ENCODE measurements at regions not wholly inside any gene's neighbourhood (a gene's known extent, or its start where the extent isn't known, plus 50 kb on each side); places are given as distances from the start of the nearest gene placed in this dataset.

DNA sequence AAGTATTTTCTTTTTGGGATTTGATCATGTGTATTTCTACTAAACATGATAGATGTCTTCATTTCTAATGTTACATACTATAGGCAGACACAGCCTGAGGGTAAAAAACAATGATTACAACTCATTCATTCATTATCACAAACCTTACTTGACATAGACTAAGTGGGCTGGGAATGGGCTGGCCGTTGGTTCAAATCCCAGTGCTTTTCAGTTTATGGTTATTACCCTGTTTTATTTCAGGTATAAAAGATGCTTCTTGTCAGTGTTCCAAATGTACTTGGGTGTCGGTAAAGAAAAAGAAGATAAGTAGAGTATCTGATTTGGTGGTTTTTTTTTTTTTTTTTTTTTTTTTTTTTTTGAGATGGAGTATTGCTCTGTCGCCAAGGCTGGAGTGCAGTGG, 149.7 kb upstream of the ZFHX3 start:
- dilution Hi-C loops (cut with HindIII; ENCODE audit: low sequenced_read_pairs, unreplicated experiment), result no loop called here
- no peaks in the 10 kb centered on the region for H3K9me1 ChIP-seq (ENCODE audit: insufficient read depth, low read length)
- H2AFZ ChIP-seq (replicated peaks; ENCODE audit: low read length, poor library complexity), result no peak overlapping the region
- ATAC-seq (ENCODE audit: low read depth) (no peak), DNase-seq (no peak)
- no peak overlapping the region for H2BK120ac ChIP-seq (ENCODE audit: low read depth, low read length)
- no peak overlapping the region for H3K23ac ChIP-seq (ENCODE audit: low read depth, low read length)
- peaks cover 5% of the 10 kb centered on the region for H3K27me3 ChIP-seq (ENCODE audit: control insufficient read depth, insufficient read depth, low read length)
- no peak overlapping the region for H3K4me2 ChIP-seq (ENCODE audit: low read depth, low read length)
- H2BK5ac ChIP-seq (ENCODE audit: low read depth, low read length, poor library complexity, severe bottlenecking), result no peak overlapping the region
- no peak overlapping the region for H2BK20ac ChIP-seq (ENCODE audit: low read depth, low read length)
- H3K4me3 ChIP-seq (ENCODE audit: insufficient read depth, low read depth, low read length), result no peak overlapping the region
- no peak overlapping the region for H3K14ac ChIP-seq (replicated peaks; ENCODE audit: low read depth, low read length)
- no peaks in the 10 kb centered on the region for H3K9me3 ChIP-seq (ENCODE audit: control insufficient read depth, insufficient read depth, low read length)
- CTCF ChIA-PET, result interaction anchor here (0.7 to 2.0 kb wide), 2 partner anchors 16 to 21 kb away, joined by 3 to 9 read pairs; no protein-coding TSS in a partner anchor
- no peak overlapping the region for H4K5ac ChIP-seq (ENCODE audit: low read depth, low read length)
- H3K18ac ChIP-seq (ENCODE audit: low read depth, low read length), result no peak overlapping the region
- intact Hi-C loops (cut with micrococcal nuclease), result no loop called here
- WGBS, 2 experiments (ENCODE audit: extremely low coverage in 2 of 2, insufficient read length in 1 of 2), result no CpG with 5 or more reads among the region's 3 CpGs
- H3K79me1 ChIP-seq (ENCODE audit: low read depth in 1 of 2, low read length in 2 of 2), result no peaks in the 10 kb centered on the region
- H3K56ac ChIP-seq (ENCODE audit: extremely low read depth, insufficient read depth, low read length), result no peak overlapping the region
- no peak overlapping the region for H4K8ac ChIP-seq (ENCODE audit: low read depth in 2 of 2, low read length in 2 of 2)
- H4K20me1 ChIP-seq (ENCODE audit: insufficient read depth, low read length), result no peaks in the 10 kb centered on the region
- no peak overlapping the region for H2AK5ac ChIP-seq (ENCODE audit: low read depth, low read length)
- BruUV-seq (replicated peaks), result no TSS peak
- no peak overlapping the region for H3K27ac ChIP-seq (ENCODE audit: insufficient read depth, low read length)
- POLR2A ChIA-PET (ENCODE audit: unreplicated experiment), result interaction anchor here (0.6 kb wide), 1 partner anchor 135 kb away, joined by 14 read pairs; no protein-coding TSS in a partner anchor
- H2BK15ac ChIP-seq (ENCODE audit: low read depth, low read length), result no peak overlapping the region
- no peaks in the 10 kb centered on the region for H3K36me3 ChIP-seq (ENCODE audit: control insufficient read depth, insufficient read depth, low read length)
- H2AK9ac ChIP-seq (replicated peaks; ENCODE audit: low read depth, low read length, poor library complexity), result no peak overlapping the region
- H3K9ac ChIP-seq (ENCODE audit: low read depth, low read length), result no peak overlapping the region
- no peaks in the 10 kb centered on the region for H3K4me1 ChIP-seq (ENCODE audit: control insufficient read depth, insufficient read depth, low read length)
- H3K4ac ChIP-seq (ENCODE audit: low read depth, low read length), result no peak overlapping the region
- TF ChIP-seq SMC3 (IDR thresholded peaks at IDR 0.05; ENCODE audit: low read depth, low read length) (no peak), ELK1 (IDR thresholded peaks at IDR 0.05; ENCODE audit: borderline replicate concordance, low read depth, low read length) (no peak), POLR2A (IDR thresholded peaks at IDR 0.05; ENCODE audit: low read depth, low read length) (no peak), RCOR1 (IDR thresholded peaks at IDR 0.05; ENCODE audit: insufficient replicate concordance, low read length) (no peak), FOS (IDR thresholded peaks at IDR 0.05; ENCODE audit: low read depth, low read length) (no peak), CTCF (conservative IDR thresholded peaks at IDR 0.05; ENCODE audit: low read depth, low read length) (no peak), MAZ (IDR thresholded peaks at IDR 0.05; ENCODE audit: borderline replicate concordance, low read depth, low read length) (no peak), NFE2L2 (IDR thresholded peaks at IDR 0.05; ENCODE audit: low read depth, low read length) (no peak), RAD21 (IDR thresholded peaks at IDR 0.05; ENCODE audit: low read length) (no peak), USF2 (IDR thresholded peaks at IDR 0.05; ENCODE audit: low read depth, low read length) (no peak), MXI1 (IDR thresholded peaks at IDR 0.05; ENCODE audit: borderline replicate concordance, low read depth, low read length) (no peak)
- H4K91ac ChIP-seq (ENCODE audit: insufficient read depth, low read depth, low read length), result no peak overlapping the region
- in situ Hi-C loops (cut with MboI; ENCODE audit: low sequenced_read_pairs), result no loop called here
